Activated naive CD4-positive, alpha-beta T cell treated with anti-CD3 and anti-CD28 coated beads for 36 hours (primary cell): ENCODE measurements at regions not wholly inside any gene's neighbourhood (a gene's known extent, or its start where the extent isn't known, plus 50 kb on each side); places are given as distances from the start of the nearest gene placed in this dataset.

Source experiments
- CTCF ChIA-PET: fragments of 350-600 bp; sonication (Branson Sonifier 250); formaldehyde crosslinking; loops from one replicate; lab custom pipeline; 2021; ENCODE audit warnings: antibody characterized with exemption; lab: Charles Lee
- DNase-seq: peaks from one replicate; pipeline ENCODE4 v3.0.0-alpha.2; 2020
- H3K27ac Mint-ChIP-seq: one replicate; pipeline ENCODE4 v1.8.0; 2021; ENCODE audit warnings: mild to moderate bottlenecking, mixed read lengths
- H3K27me3 Mint-ChIP-seq: one replicate; pipeline ENCODE4 v1.8.0; 2021; ENCODE audit warnings: low read depth, mixed read lengths
- H3K36me3 Mint-ChIP-seq: one replicate; pipeline ENCODE4 v1.8.0; 2021; ENCODE audit warnings: low read depth, mixed read lengths
- H3K4me1 Mint-ChIP-seq: one replicate; pipeline ENCODE4 v1.8.0; 2021; ENCODE audit warnings: low read depth, mixed read lengths
- H3K4me3 Mint-ChIP-seq: one replicate; pipeline ENCODE4 v1.8.0; 2021; ENCODE audit warnings: mild to moderate bottlenecking, moderate library complexity, mixed read lengths
- H3K9me3 Mint-ChIP-seq: one replicate; pipeline ENCODE4 v1.8.0; 2021; ENCODE audit warnings: mixed read lengths
- intact Hi-C: fragments of 100-400 bp; cut with micrococcal nuclease; formaldehyde crosslinking; loops from one replicate; pipeline ENCODE4 v1.15.1; 2023

DNA sequence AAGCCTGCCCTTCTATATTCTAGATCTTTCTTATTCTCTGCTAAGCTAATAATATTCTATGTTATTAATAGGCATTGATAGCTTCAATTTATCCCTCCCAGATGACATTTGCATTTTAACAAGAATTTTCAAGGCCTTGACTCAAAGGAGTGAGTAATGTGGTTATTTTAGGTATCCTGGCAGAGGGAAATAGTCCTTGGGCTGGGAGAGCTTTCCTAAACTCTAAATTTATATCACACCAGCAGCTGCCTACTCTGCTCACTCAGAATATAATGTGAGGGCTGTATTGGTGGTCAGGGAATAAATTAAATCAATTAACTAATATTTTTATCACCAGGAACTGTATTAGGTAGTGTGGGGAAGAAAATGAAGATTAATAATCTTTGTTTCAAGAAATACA, 74.8 kb upstream of the ADAM23 start:
- Mint-ChIP-seq H3K27me3 (peaks cover 9% of the 10 kb centered on the region), H3K36me3 (no peaks in the 10 kb centered on the region), H3K27ac (no peak overlapping the region), H3K4me3 (no peak overlapping the region), H3K4me1 (peaks cover 2% of the 10 kb centered on the region), H3K9me3 (peaks cover 16% of the 10 kb centered on the region)
- CTCF ChIA-PET = no interaction called here
- intact Hi-C loops = no loop called here
- DNase-seq = no peak

DNA sequence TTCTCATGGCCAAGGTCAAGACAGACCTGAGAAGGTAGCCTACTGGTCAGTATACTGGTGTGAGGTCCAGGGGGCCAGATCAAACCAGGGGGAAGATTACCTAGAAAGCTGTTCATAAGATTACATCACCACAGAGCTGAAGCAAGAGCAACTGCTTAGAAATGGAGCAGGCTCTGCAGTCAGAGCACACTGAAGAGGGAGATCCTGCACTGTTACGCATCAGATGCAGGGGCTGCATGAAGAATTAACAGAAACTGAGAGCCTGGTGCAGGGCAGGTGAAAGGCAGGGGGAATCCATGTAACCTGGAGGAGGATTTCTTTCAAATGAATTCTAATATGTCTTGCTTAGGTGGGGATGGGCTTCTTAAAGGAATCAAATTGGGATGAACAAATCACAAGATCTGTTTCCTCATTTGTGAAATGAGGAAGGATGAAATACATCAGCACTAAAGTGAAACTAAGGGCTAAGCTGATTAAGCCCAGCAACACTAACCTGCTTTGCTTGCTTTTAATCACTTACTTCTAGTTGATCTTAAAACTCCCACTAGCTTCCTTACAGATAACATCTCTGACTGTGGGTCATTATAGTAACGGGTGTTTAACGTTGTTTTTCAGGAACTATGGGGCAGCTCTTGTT, 74.3 kb upstream of the ADAM23 start:
- Mint-ChIP-seq H3K4me1 (peaks cover 2% of the 10 kb centered on the region), H3K4me3 (no peak overlapping the region), H3K27me3 (peaks cover 9% of the 10 kb centered on the region), H3K9me3 (peaks cover 20% of the 10 kb centered on the region), H3K27ac (no peak overlapping the region), H3K36me3 (no peaks in the 10 kb centered on the region)
- CTCF ChIA-PET = no interaction called here
- DNase-seq = no peak
- intact Hi-C loops = no loop called here

DNA sequence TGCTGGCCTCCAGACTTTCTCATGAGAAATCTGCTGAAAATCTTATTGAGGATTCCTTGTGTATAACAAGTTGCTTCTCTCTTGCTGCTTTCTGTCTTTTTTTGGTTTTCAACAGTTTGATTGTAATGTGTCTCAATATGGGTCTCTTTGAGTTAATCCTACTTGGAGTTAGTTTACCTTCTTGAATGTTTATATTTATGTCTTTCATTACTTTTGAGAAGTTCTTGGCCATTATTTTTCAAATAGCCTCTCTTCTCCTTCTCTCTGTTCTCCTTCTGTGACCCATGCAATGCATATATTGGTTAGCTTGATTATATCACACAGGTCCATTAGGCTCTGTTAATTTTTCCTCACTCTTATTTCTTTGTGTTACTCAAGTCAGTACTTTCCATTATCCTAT, 67.4 kb upstream of the ADAM23 start:
- H3K27ac Mint-ChIP-seq = no peak overlapping the region
- H3K4me1 Mint-ChIP-seq = no peaks in the 10 kb centered on the region
- peaks cover 2% of the 10 kb centered on the region for H3K27me3 Mint-ChIP-seq
- peaks cover 30% of the 10 kb centered on the region for H3K9me3 Mint-ChIP-seq
- H3K36me3 Mint-ChIP-seq = no peaks in the 10 kb centered on the region
- DNase-seq = no peak
- intact Hi-C loops = no loop called here
- CTCF ChIA-PET = no interaction called here
- H3K4me3 Mint-ChIP-seq = no peak overlapping the region

DNA sequence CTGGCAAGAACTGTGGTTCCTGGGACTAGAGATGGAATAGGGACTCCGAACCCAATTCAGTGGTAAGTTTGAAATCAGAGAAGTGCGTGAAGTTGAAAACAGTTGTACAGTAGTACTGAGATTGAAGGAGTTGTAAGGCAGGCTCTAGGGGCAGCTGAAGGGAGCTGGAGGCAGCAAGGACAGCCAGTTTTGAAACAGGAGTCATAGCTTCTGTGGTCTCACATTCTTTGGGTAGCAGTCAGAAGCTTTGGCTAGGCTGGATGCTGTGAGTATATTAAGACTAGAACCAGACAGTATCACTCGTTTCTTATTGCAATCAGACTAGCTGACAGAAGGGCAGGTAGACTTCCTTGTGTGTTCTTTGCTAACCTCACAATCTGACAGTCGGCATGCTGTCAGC, 64.5 kb upstream of the ADAM23 start:
- H3K27ac Mint-ChIP-seq = no peak overlapping the region
- peaks cover 16% of the 10 kb centered on the region for H3K9me3 Mint-ChIP-seq
- intact Hi-C loops = no loop called here
- CTCF ChIA-PET = interaction anchor here (0.8 kb wide), 1 partner anchor 180 kb away, joined by 4 read pairs; no protein-coding TSS in a partner anchor
- H3K27me3 Mint-ChIP-seq = no peaks in the 10 kb centered on the region
- H3K36me3 Mint-ChIP-seq = no peaks in the 10 kb centered on the region
- no peaks in the 10 kb centered on the region for H3K4me1 Mint-ChIP-seq
- no peak overlapping the region for H3K4me3 Mint-ChIP-seq
- no peak for DNase-seq

DNA sequence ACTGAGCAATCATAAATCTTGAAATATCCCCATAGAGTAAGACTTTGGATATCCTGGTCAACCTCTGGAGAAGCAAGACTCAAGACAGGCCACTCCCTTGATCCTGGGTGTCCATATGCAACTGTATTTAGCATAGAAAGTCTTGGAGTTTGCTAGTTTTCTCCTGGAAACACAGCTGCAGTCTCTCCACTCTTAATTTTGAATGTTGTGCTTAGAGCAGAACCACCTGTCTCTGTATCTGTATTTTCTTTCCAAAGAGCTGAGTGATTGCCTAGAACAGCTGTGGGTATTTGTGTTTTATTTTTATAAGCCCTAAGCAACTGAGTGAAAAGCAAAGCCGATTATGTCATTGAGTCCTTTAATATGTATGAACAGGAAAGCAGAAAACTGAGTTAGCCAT, 64.1 kb upstream of the ADAM23 start:
- CTCF ChIA-PET = interaction anchor here (0.8 kb wide), 1 partner anchor 179 kb away, joined by 4 read pairs; no protein-coding TSS in a partner anchor
- peaks cover 15% of the 10 kb centered on the region for H3K9me3 Mint-ChIP-seq
- H3K27ac Mint-ChIP-seq = no peak overlapping the region
- intact Hi-C loops = no loop called here
- H3K4me3 Mint-ChIP-seq = no peak overlapping the region
- no peaks in the 10 kb centered on the region for H3K4me1 Mint-ChIP-seq
- H3K36me3 Mint-ChIP-seq = no peaks in the 10 kb centered on the region
- DNase-seq = no peak
- no peaks in the 10 kb centered on the region for H3K27me3 Mint-ChIP-seq

DNA sequence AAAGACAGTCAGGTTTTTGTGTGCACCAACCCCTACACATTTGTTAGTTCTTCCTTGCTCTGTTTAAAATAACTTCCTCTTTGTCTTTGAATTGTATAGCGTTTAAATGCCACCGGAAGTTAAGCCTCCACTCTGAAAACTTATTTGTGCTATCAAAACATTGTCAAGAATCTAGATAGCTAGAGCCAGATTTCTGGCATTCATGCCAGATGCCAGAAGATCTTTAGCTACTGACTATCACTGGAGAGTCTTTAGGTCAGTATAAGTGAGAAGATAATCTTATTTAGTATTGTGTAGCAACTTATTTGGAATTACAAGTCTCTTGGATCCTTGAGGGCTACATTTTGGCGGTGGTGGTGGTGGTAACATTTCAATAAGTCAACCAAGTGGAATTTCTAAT, 63.4 kb upstream of the ADAM23 start:
- no peak for DNase-seq
- Mint-ChIP-seq H3K4me3 (no peak overlapping the region), H3K27ac (no peak overlapping the region), H3K4me1 (no peaks in the 10 kb centered on the region), H3K36me3 (no peaks in the 10 kb centered on the region), H3K9me3 (peaks cover 17% of the 10 kb centered on the region), H3K27me3 (no peaks in the 10 kb centered on the region)
- CTCF ChIA-PET = no interaction called here
- intact Hi-C loops = no loop called here

DNA sequence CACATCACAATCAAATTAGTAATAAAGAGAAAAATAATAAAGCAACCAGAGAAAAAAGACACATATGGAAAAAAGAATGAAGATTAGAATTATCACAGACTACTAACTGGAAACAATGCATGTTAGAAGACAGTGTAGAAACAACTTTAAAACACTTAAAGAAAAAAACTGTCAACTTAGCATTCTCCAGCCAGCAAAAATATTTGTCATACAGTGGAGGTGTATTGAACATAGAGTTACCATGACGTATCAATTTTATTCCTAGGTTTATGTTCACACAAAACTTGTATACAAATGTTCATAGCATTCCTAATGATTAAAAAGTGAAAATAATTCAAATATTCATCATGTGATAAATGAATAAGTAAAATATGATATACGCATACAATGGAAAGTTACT, 61.5 kb upstream of the ADAM23 start:
- intact Hi-C loops = no loop called here
- H3K4me3 Mint-ChIP-seq = no peak overlapping the region
- no peak for DNase-seq
- no peaks in the 10 kb centered on the region for H3K4me1 Mint-ChIP-seq
- H3K27me3 Mint-ChIP-seq = no peaks in the 10 kb centered on the region
- H3K9me3 Mint-ChIP-seq = peaks cover 9% of the 10 kb centered on the region
- H3K27ac Mint-ChIP-seq = no peak overlapping the region
- H3K36me3 Mint-ChIP-seq = no peaks in the 10 kb centered on the region
- CTCF ChIA-PET = no interaction called here

DNA sequence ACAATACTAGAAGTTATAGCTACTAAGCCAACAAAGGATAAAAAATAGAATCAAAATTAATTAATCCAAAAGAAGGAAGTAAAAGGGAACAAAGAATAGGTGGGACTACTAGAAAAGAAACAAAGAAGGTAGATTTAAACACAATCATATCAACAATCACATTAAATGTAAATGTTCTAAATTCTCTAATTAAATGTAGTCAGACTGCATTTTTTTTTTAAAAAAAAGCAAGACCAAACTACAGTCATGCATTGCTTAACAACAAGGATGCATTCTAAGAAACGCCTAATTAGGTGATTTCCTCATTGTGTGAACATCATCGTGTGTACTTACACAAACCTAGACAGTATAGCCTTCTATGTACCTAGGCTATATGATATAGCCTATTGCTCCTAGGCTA, 59.7 kb upstream of the ADAM23 start:
- no peaks in the 10 kb centered on the region for H3K4me1 Mint-ChIP-seq
- no peak for DNase-seq
- intact Hi-C loops = no loop called here
- H3K36me3 Mint-ChIP-seq = no peaks in the 10 kb centered on the region
- CTCF ChIA-PET = no interaction called here
- H3K9me3 Mint-ChIP-seq = peaks cover 9% of the 10 kb centered on the region
- H3K27me3 Mint-ChIP-seq = no peaks in the 10 kb centered on the region
- H3K4me3 Mint-ChIP-seq = no peak overlapping the region
- no peak overlapping the region for H3K27ac Mint-ChIP-seq

DNA sequence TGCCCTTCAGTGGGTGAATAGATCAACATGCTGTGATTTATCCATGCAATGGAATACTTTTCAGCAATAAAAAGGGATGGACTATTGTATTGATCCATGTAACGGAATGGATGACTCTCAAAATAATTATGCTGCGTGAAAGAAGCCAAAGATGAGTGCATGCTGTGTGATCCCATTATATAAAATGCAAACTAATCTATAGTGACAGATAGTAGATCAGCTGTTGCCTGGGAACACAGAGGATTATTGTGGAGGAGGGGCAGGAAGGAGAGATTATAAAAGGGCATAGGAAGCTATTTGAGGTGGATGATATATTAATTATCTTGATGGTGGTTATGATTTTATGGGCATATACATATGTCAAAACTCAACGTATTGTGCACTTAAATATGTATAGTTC, 55.5 kb upstream of the ADAM23 start:
- intact Hi-C loops = no loop called here
- no peak for DNase-seq

DNA sequence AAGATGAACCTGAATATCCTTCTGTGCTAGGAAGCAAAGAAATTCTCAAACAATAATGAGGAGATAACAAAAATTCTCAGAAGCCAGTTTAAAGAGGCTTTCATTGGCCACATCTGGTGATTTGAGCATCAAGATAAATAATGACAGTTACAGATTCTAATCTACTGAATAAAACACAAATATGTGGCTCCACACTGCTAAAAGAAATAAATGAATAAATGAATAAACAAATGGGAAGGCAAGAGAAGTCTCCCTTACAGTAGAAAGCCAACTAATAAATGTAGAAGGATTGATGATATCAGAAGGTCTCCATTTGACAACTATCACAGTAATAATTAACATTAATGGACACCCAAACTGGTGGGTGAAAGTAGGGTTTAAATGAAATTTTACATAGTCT, 54.6 kb upstream of the ADAM23 start:
- DNase-seq = no peak
- H3K36me3 Mint-ChIP-seq = no peaks in the 10 kb centered on the region
- CTCF ChIA-PET = interaction anchor here (0.6 kb wide), 1 partner anchor 202 kb away, joined by 3 read pairs; no protein-coding TSS in a partner anchor

More for the DNA sequence above, 55.5 kb upstream of the ADAM23 start:
- Mint-ChIP-seq H3K27me3 (no peaks in the 10 kb centered on the region), H3K4me1 (no peaks in the 10 kb centered on the region), H3K9me3 (peaks cover 7% of the 10 kb centered on the region), H3K27ac (no peak overlapping the region), H3K36me3 (no peaks in the 10 kb centered on the region), H3K4me3 (no peak overlapping the region)
- CTCF ChIA-PET = no interaction called here

DNA sequence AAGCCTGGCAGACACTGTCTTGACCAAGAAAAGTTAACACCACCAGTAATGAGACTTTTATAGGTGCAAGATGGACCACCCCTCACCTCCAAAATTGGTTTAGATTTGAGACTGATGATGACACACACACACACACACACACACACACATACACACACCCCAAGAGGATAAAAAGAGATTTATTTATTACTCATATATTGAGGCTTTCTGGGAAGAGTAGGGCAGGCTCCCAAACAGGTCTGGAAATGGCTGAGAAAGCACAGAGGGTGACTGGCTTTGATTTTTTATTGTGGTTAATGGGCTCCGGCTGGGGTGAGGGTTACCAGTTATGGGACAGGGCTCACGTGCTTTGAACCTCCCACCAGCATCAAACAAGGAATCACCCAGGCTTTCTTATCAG, 54.2 kb upstream of the ADAM23 start:
- H3K9me3 Mint-ChIP-seq = peaks cover 12% of the 10 kb centered on the region
- no peaks in the 10 kb centered on the region for H3K4me1 Mint-ChIP-seq
- no peak overlapping the region for H3K27ac Mint-ChIP-seq
- H3K36me3 Mint-ChIP-seq = no peaks in the 10 kb centered on the region
- intact Hi-C loops = no loop called here
- no peak overlapping the region for H3K4me3 Mint-ChIP-seq
- DNase-seq = no peak
- CTCF ChIA-PET = no interaction called here
- H3K27me3 Mint-ChIP-seq = no peaks in the 10 kb centered on the region

More for the DNA sequence above, 54.6 kb upstream of the ADAM23 start:
- intact Hi-C loops = no loop called here
- no peaks in the 10 kb centered on the region for H3K4me1 Mint-ChIP-seq
- H3K27me3 Mint-ChIP-seq = no peaks in the 10 kb centered on the region
- H3K4me3 Mint-ChIP-seq = no peak overlapping the region
- no peak overlapping the region for H3K27ac Mint-ChIP-seq
- peaks cover 8% of the 10 kb centered on the region for H3K9me3 Mint-ChIP-seq

DNA sequence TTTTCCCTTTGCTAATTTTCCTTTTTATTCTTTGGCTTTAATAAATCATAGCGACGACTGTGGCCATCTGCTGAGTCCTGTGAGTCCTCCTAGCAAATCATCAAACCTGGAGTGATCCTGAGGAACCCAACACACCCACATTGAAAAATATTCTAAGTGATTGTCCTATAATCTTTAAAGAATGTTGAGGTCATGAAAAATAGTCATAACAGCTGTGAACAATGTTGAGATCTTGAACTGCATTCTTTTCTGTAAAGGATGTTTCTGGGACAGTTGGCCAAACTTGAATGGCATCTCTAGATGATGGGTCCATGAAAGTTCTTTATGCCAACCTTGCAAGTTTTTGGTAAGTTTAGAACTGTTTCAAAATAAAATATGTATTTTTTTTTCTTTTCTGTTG, 53.2 kb upstream of the ADAM23 start:
- peaks cover 10% of the 10 kb centered on the region for H3K9me3 Mint-ChIP-seq
- CTCF ChIA-PET = no interaction called here
- H3K4me1 Mint-ChIP-seq = no peaks in the 10 kb centered on the region
- no peak overlapping the region for H3K27ac Mint-ChIP-seq
- DNase-seq = no peak
- intact Hi-C loops = loop anchor here (5.0 kb wide), 2 partner anchors 302 to 392 kb away; no protein-coding TSS in a partner anchor
- H3K27me3 Mint-ChIP-seq = no peaks in the 10 kb centered on the region
- no peaks in the 10 kb centered on the region for H3K36me3 Mint-ChIP-seq
- H3K4me3 Mint-ChIP-seq = no peak overlapping the region

DNA sequence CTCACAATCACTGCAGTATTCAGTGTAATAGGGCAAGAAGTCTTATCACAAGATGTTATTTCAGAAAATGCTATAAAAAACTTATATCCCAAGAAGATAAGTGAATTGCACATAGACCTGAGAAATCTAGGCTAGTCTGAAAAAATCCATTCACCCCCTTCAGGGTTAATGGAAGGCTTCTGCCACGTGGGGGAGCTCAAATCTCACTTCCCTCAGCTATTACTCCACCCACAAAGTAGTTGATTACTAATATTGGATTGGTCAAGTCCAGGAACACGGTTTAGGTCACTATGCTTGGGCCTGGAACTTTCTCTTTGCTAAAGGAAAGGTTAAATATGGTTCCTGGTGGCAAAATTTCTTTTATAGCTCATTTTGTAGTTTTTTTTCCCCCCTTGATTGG, 51.2 kb upstream of the ADAM23 start:
- CTCF ChIA-PET = interaction anchor here (0.6 to 1.2 kb wide), 4 partner anchors 126 to 390 kb away, joined by 3 to 6 read pairs (median 4); no protein-coding TSS in a partner anchor
- H3K4me3 Mint-ChIP-seq = no peak overlapping the region
- no peaks in the 10 kb centered on the region for H3K36me3 Mint-ChIP-seq
- H3K4me1 Mint-ChIP-seq = no peaks in the 10 kb centered on the region
- H3K27me3 Mint-ChIP-seq = no peaks in the 10 kb centered on the region
- peaks cover 10% of the 10 kb centered on the region for H3K9me3 Mint-ChIP-seq
- intact Hi-C loops = loop anchor here (5.0 kb wide), 2 partner anchors 300 to 390 kb away; no protein-coding TSS in a partner anchor
- no peak overlapping the region for H3K27ac Mint-ChIP-seq
- peak; percentile 57 for DNase-seq
